ENCODE measurements at regions not wholly inside any gene's neighbourhood (a gene's known extent, or its start where the extent isn't known, plus 50 kb on each side); places are given as distances from the start of the nearest gene placed in this dataset.
A peak's percentile ranks its signal among the peaks of the same experiment; 100 is the strongest.

DNA sequence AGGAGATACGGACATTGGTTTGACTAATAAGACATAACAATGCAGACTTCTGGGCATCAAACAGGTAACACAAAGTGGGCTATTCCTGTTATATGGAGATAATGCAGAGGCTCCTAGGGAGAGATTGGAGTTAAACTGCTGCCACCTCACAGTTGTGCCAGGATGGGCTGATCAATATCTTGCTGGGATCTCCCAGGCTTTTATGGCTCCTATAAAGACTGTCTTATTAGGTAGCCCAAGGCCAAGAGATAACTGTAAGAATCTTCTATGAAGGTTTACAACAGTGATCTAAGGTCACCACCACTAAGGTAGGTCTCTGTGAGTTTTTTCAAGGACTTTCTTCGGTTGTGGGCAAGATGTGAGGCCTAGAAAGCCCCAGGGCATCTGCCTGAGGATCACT lies 345.8 kb downstream of the KLF5 start:
- no peak overlapping the region for H3K4me3 ChIP-seq (replicated peaks in 1 of 2; ENCODE audit: low read depth in 1 of 2, low read length in 2 of 2)
- H2AFZ ChIP-seq (ENCODE audit: low read depth, low read length, poor library complexity, severe bottlenecking), result no peak overlapping the region
- RAD21 ChIA-PET (ENCODE audit: low non-redundant PET in 1 of 2, low total read pairs in 2 of 2, uncharacterized antibody in 2 of 2, unreplicated experiment in 2 of 2), result no interaction called here
- peaks cover 1 to 8% of the 10 kb centered on the region in 2 experiments; a peak in 2 of 4 replicates for H3K4me1 ChIP-seq (ENCODE audit: control insufficient read depth in 1 of 2, insufficient read depth in 2 of 2, low read length in 2 of 2)
- H4K20me1 ChIP-seq (ENCODE audit: insufficient read depth), result no peaks in the 10 kb centered on the region
- DNase-seq (ENCODE audit: low read depth, low spot score) (no peak), ATAC-seq (no peak)
- H3K27me3 ChIP-seq (ENCODE audit: insufficient read depth, low read length), result no peaks in the 10 kb centered on the region
- no peak overlapping the region for H3K9ac ChIP-seq (ENCODE audit: low read length)
- no peaks in the 10 kb centered on the region for H3K9me2 ChIP-seq (ENCODE audit: insufficient read depth)
- intact Hi-C loops (cut with micrococcal nuclease), result no loop called here
- BruUV-seq (replicated peaks), result no TSS peak
- no peak overlapping the region for H3K27ac ChIP-seq (ENCODE audit: low read depth, low read length)
- no peaks in the 10 kb centered on the region for H3K9me3 ChIP-seq (ENCODE audit: control insufficient read depth in 1 of 2, insufficient read depth in 1 of 2, low read depth in 1 of 2, low read length in 2 of 2)
- no peaks in the 10 kb centered on the region for H3K36me3 ChIP-seq (ENCODE audit: control insufficient read depth in 1 of 2, insufficient read depth in 2 of 2, low read length in 2 of 2)
- H3K4me2 ChIP-seq (ENCODE audit: low read length), result no peak overlapping the region
- CTCF ChIA-PET, result no interaction called here
- H3K79me2 ChIP-seq (ENCODE audit: insufficient read depth, low read length), result no peaks in the 10 kb centered on the region
- no peak for TF ChIP-seq ELF1 (IDR thresholded peaks at IDR 0.05; ENCODE audit: borderline replicate concordance, low read depth)
- POLR2A ChIA-PET, result interaction anchor here (1.5 kb wide), 1 partner anchor 17 kb away, joined by 3 read pairs; no protein-coding TSS in a partner anchor

DNA sequence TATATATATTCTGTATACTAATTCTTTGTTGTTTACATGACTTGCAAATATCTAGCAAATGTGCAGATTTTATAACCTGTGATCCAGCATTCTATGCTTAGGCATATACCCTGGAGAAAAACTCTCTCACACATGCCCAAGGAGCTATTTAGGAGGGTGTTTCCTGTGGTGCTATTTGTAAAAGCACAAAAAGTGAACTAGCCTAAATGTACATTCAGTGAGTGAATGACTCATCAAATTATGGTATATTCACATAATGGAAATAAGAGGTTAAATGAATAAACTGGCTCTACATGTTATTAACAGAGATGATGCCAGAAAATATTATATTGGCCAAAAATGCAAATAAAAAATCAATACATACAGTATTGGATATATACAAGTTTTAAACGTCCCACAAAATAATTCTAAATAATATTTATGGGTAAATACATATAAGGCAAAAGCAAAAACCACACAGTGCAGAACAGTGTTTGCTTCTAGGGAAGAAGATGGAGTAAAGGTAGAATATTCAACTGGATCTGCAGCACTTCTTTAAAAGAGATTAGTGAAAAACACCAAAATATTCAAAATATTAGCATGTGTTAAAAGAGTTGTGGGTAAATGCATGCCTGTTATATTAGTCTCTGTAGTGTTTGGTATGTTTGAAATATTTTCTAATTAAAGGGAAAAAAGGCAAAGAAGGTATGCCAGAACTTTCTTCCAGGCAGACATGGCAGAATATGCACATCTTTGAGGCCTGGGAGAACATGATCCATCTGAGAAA lies 344.7 kb downstream of the KLF5 start:
- ChIA-PET CTCF (no interaction called here), POLR2A (no interaction called here), RAD21 (ENCODE audit: low non-redundant PET in 1 of 2, low total read pairs in 2 of 2, uncharacterized antibody in 2 of 2, unreplicated experiment in 2 of 2) (no interaction called here)
- no peak overlapping the region for H3K4me3 ChIP-seq (replicated peaks in 1 of 2; ENCODE audit: low read depth in 1 of 2, low read length in 2 of 2)
- peaks cover 12 to 18% of the 10 kb centered on the region in 2 experiments; a peak in 2 of 4 replicates for H3K4me1 ChIP-seq (ENCODE audit: control insufficient read depth in 1 of 2, insufficient read depth in 2 of 2, low read length in 2 of 2)
- no peak overlapping the region for H3K4me2 ChIP-seq (ENCODE audit: low read length)
- DNase-seq (ENCODE audit: low read depth, low spot score) (no peak), ATAC-seq (no peak)
- H2AFZ ChIP-seq (ENCODE audit: low read depth, low read length, poor library complexity, severe bottlenecking), result peak overlapping the region; percentile 65
- no peaks in the 10 kb centered on the region for H3K9me3 ChIP-seq (ENCODE audit: control insufficient read depth in 1 of 2, insufficient read depth in 1 of 2, low read depth in 1 of 2, low read length in 2 of 2)
- no peak overlapping the region for H3K9ac ChIP-seq (ENCODE audit: low read length)
- TF ChIP-seq, protein P1, sequence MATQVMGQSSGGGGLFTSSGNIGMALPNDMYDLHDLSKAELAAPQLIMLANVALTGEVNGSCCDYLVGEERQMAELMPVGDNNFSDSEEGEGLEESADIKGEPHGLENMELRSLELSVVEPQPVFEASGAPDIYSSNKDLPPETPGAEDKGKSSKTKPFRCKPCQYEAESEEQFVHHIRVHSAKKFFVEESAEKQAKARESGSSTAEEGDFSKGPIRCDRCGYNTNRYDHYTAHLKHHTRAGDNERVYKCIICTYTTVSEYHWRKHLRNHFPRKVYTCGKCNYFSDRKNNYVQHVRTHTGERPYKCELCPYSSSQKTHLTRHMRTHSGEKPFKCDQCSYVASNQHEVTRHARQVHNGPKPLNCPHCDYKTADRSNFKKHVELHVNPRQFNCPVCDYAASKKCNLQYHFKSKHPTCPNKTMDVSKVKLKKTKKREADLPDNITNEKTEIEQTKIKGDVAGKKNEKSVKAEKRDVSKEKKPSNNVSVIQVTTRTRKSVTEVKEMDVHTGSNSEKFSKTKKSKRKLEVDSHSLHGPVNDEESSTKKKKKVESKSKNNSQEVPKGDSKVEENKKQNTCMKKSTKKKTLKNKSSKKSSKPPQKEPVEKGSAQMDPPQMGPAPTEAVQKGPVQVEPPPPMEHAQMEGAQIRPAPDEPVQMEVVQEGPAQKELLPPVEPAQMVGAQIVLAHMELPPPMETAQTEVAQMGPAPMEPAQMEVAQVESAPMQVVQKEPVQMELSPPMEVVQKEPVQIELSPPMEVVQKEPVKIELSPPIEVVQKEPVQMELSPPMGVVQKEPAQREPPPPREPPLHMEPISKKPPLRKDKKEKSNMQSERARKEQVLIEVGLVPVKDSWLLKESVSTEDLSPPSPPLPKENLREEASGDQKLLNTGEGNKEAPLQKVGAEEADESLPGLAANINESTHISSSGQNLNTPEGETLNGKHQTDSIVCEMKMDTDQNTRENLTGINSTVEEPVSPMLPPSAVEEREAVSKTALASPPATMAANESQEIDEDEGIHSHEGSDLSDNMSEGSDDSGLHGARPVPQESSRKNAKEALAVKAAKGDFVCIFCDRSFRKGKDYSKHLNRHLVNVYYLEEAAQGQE (IDR thresholded peaks at IDR 0.05; ENCODE audit: low read depth), result no peak
- no peak for TF ChIP-seq SP1 (IDR thresholded peaks at IDR 0.05; ENCODE audit: low read depth)
- TF ChIP-seq, protein P2, sequence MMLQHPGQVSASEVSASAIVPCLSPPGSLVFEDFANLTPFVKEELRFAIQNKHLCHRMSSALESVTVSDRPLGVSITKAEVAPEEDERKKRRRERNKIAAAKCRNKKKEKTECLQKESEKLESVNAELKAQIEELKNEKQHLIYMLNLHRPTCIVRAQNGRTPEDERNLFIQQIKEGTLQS (IDR thresholded peaks at IDR 0.05), result no peak
- TF ChIP-seq EGR1 (IDR thresholded peaks at IDR 0.05; ENCODE audit: low read depth), result no peak
- TF ChIP-seq, protein P3, sequence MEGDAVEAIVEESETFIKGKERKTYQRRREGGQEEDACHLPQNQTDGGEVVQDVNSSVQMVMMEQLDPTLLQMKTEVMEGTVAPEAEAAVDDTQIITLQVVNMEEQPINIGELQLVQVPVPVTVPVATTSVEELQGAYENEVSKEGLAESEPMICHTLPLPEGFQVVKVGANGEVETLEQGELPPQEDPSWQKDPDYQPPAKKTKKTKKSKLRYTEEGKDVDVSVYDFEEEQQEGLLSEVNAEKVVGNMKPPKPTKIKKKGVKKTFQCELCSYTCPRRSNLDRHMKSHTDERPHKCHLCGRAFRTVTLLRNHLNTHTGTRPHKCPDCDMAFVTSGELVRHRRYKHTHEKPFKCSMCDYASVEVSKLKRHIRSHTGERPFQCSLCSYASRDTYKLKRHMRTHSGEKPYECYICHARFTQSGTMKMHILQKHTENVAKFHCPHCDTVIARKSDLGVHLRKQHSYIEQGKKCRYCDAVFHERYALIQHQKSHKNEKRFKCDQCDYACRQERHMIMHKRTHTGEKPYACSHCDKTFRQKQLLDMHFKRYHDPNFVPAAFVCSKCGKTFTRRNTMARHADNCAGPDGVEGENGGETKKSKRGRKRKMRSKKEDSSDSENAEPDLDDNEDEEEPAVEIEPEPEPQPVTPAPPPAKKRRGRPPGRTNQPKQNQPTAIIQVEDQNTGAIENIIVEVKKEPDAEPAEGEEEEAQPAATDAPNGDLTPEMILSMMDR (IDR thresholded peaks at IDR 0.05 in 2 of 3, conservative IDR thresholded peaks at IDR 0.05 in 1 of 3; ENCODE audit: borderline replicate concordance in 1 of 3, insufficient read depth in 1 of 3, low read depth in 2 of 3, low read length in 2 of 3), result no peak
- no peak for TF ChIP-seq ZFX (IDR thresholded peaks at IDR 0.05)
- no peak for TF ChIP-seq CBX3 (IDR thresholded peaks at IDR 0.05; ENCODE audit: low read depth)
- no peak for TF ChIP-seq POLR2AphosphoS5 (IDR thresholded peaks at IDR 0.05; ENCODE audit: low read depth, low read length)
- no peak for TF ChIP-seq TCF7L2 (IDR thresholded peaks at IDR 0.05; ENCODE audit: borderline replicate concordance, extremely low read depth, insufficient read depth, insufficient read length)
- TF ChIP-seq SIN3A (IDR thresholded peaks at IDR 0.05; ENCODE audit: low read depth), result no peak
- TF ChIP-seq POLR2A (IDR thresholded peaks at IDR 0.05; ENCODE audit: borderline replicate concordance, extremely low read depth, insufficient read depth, insufficient read length), result no peak
- no TSS peak for BruUV-seq (replicated peaks)
- intact Hi-C loops (cut with micrococcal nuclease), result no loop called here
- no peak overlapping the region for H3K27ac ChIP-seq (ENCODE audit: low read depth, low read length)
- H3K27me3 ChIP-seq (ENCODE audit: insufficient read depth, low read length), result no peaks in the 10 kb centered on the region
- no peaks in the 10 kb centered on the region for H3K9me2 ChIP-seq (ENCODE audit: insufficient read depth)
- H4K20me1 ChIP-seq (ENCODE audit: insufficient read depth), result no peaks in the 10 kb centered on the region
- H3K79me2 ChIP-seq (ENCODE audit: insufficient read depth, low read length), result no peaks in the 10 kb centered on the region
- no peaks in the 10 kb centered on the region for H3K36me3 ChIP-seq (ENCODE audit: control insufficient read depth in 1 of 2, insufficient read depth in 2 of 2, low read length in 2 of 2)

Measured in HCT116 (cell line).